Esophagus squamous epithelium (tissue), 5 donors: ENCODE measurements at regions not wholly inside any gene's neighbourhood (a gene's known extent, or its start where the extent isn't known, plus 50 kb on each side); places are given as distances from the start of the nearest gene placed in this dataset.
"Not testable (repeated sequence)": the region's sequence is repeated elsewhere in the genome, so short reads cannot be mapped to it uniquely, and the experiment has no call there.

Source experiments
- DNase-seq: peaks from one replicate; lab custom pipeline; 2025; lab: John Stamatoyannopoulos, UW
- H3K27ac ChIP-seq, 4 donors: fragments of 200-600 bp; sonication (generic); one replicate each; pipeline ENCODE4 v1.5.1; 2016 to 2019; ENCODE audit warnings: mild to moderate bottlenecking in 1 of 4
- H3K27me3 ChIP-seq, 4 donors: fragments of 200-600 bp; sonication (generic); 1 replicate in 3 of 4; 2 replicates in 1 of 4; pipeline versions ENCODE4 v1.5.1 to v1.6.0; 2017 to 2021; ENCODE audit warnings: antibody characterized with exemption in 1 of 4
- H3K36me3 ChIP-seq, 3 donors: fragments of 200-600 bp; sonication (generic); one replicate each; pipeline ENCODE4 v1.5.1; 2016 to 2019
- H3K4me1 ChIP-seq, 3 donors: fragments of 200-600 bp; sonication (generic); one replicate each; pipeline ENCODE4 v1.5.1; 2017 to 2019
- H3K4me3 ChIP-seq, 4 donors: fragments of 200-600 bp; sonication (generic); 1 replicate in 3 of 4; 2 replicates in 1 of 4; pipeline ENCODE4 v1.5.1; 2016 to 2019; ENCODE audit warnings: mild to moderate bottlenecking in 2 of 4, moderate library complexity in 1 of 4
- H3K9me3 ChIP-seq, 3 donors: fragments of 200-600 bp; sonication (generic); one replicate each; pipeline ENCODE4 v1.5.1; 2016 to 2019
- CTCF ChIP-seq, 6 experiments: fragments of 450-650 bp in 4 of 6; fragments of 200-600 bp in 2 of 6; sonication (generic) in 2 of 6; IDR thresholded peaks; one replicate each; pipeline ENCODE4 v1.5.1; 2016 to 2019; ENCODE audit warnings: antibody characterized with exemption in 6 of 6, mild to moderate bottlenecking in 4 of 6, moderate library complexity in 4 of 6
- POLR2A ChIP-seq, 4 donors: fragments of 450-650 bp; IDR thresholded peaks; one replicate each; pipeline ENCODE4 v1.6.1; 2017; ENCODE audit warnings: antibody characterized with exemption in 4 of 4, mild to moderate bottlenecking in 4 of 4, moderate library complexity in 3 of 4
- WGBS, 2 donors: methylation state at CpG; one replicate each; pipeline ENCODE4 v1.1.5; 2018; 5-methylcytosine and 5-hydroxymethylcytosine counted together
- intact Hi-C: fragments of 100-400 bp; cut with DNase I; formaldehyde crosslinking; loops from one replicate; pipeline ENCODE4 v1.15.0; 2022
- donor health status: DM: yes; HTN: yes; CAD: no.

GRCh38 chr9:88917375-88917774 lies 73.9 kb upstream of the S1PR3 start:
- WGBS, 2 donors, result 67 to 100% methylated on average over 1 to 2 of the region's 3 CpGs
- DNase-seq, result no peak
- Histone ChIP-seq H3K27ac (no peak overlapping the region), H3K9me3 (peaks cover 0 to 11% (median 0%) of the 10 kb centered on the region in 3 donors), H3K4me3 (no peak overlapping the region), H3K36me3 (no peaks in the 10 kb centered on the region), H3K4me1 (peaks cover 0 to 8% (median 0%) of the 10 kb centered on the region in 3 donors), H3K27me3 (no peaks in the 10 kb centered on the region)
- intact Hi-C loops, result no loop called here
- TF ChIP-seq POLR2A (IDR thresholded peaks at IDR 0.05), result no peak
- TF ChIP-seq CTCF (IDR thresholded peaks at IDR 0.05), result no peak

GRCh38 chr9:88918537-88918936 lies 72.7 kb upstream of the S1PR3 start:
- H3K36me3 ChIP-seq, H3K4me3 ChIP-seq, H3K27me3 ChIP-seq, H3K4me1 ChIP-seq, DNase-seq, H3K27ac ChIP-seq, intact Hi-C loops: not testable (repeated sequence)
- peaks cover 0 to 11% (median 0%) of the 10 kb centered on the region in 3 donors for H3K9me3 ChIP-seq
- WGBS, 2 donors, result 20 to 50% methylated on average over 1 of the region's 1 CpG

- 71 to 83% methylated on average over 1 of the region's 1 CpG for WGBS, 2 donors
- no peak for TF ChIP-seq POLR2A (IDR thresholded peaks at IDR 0.05)
- TF ChIP-seq CTCF (IDR thresholded peaks at IDR 0.05), result no peak
- Histone ChIP-seq H3K4me1 (peaks cover 0 to 5% (median 0%) of the 10 kb centered on the region in 3 donors), H3K4me3 (no peak overlapping the region), H3K9me3 (peaks cover 0 to 11% (median 0%) of the 10 kb centered on the region in 3 donors), H3K36me3 (no peaks in the 10 kb centered on the region), H3K27ac (no peak overlapping the region), H3K27me3 (no peaks in the 10 kb centered on the region)
- intact Hi-C loops, result no loop called here
- no peak for DNase-seq
These were observed 70.6 kb upstream of the S1PR3 start for GRCh38 chr9:88920645-88921044.

GRCh38 chr9:88922091-88922490 lies 69.2 kb upstream of the S1PR3 start:
- Histone ChIP-seq H3K36me3 (no peaks in the 10 kb centered on the region), H3K4me1 (peaks cover 0 to 4% (median 0%) of the 10 kb centered on the region in 3 donors), H3K27ac (no peak overlapping the region), H3K4me3 (no peak overlapping the region), H3K9me3 (peaks cover 0 to 11% (median 0%) of the 10 kb centered on the region in 3 donors), H3K27me3 (no peaks in the 10 kb centered on the region)
- 71 to 72% methylated on average over 9 to 10 of the region's 10 CpGs for WGBS, 2 donors
- TF ChIP-seq CTCF (IDR thresholded peaks at IDR 0.05) (no peak), POLR2A (IDR thresholded peaks at IDR 0.05) (no peak)
- intact Hi-C loops, result no loop called here
- DNase-seq, result no peak

GRCh38 chr9:88923092-88923491 lies 68.2 kb upstream of the S1PR3 start:
- intact Hi-C loops, result no loop called here
- H3K27ac ChIP-seq, result no peak overlapping the region
- TF ChIP-seq POLR2A (IDR thresholded peaks at IDR 0.05) (no peak), CTCF (IDR thresholded peaks at IDR 0.05) (no peak)
- no peaks in the 10 kb centered on the region for H3K27me3 ChIP-seq
- DNase-seq, result no peak
- H3K4me3 ChIP-seq, result no peak overlapping the region
- peaks cover 0 to 9% (median 0%) of the 10 kb centered on the region in 3 donors for H3K9me3 ChIP-seq
- H3K36me3 ChIP-seq, result no peaks in the 10 kb centered on the region
- H3K4me1 ChIP-seq, result peaks cover 0 to 7% (median 0%) of the 10 kb centered on the region in 3 donors
- WGBS, 2 donors, result 55 to 64% methylated on average over 2 of the region's 2 CpGs
